ENCODE measurements at regions not wholly inside any gene's neighbourhood (a gene's known extent, or its start where the extent isn't known, plus 50 kb on each side); places are given as distances from the start of the nearest gene placed in this dataset.

GRCh38 chr12:87383680-87384079 lies 645.5 kb downstream of the C12orf50 start:
- Histone ChIP-seq H3K4me3 (ENCODE audit: low read depth, low read length) (no peak overlapping the region), H3K36me3 (ENCODE audit: control insufficient read depth, insufficient read depth, low read length) (no peaks in the 10 kb centered on the region), H3K27me3 (ENCODE audit: control insufficient read depth, insufficient read depth, low read length) (no peaks in the 10 kb centered on the region)
- no peak for TF ChIP-seq CTCF (IDR thresholded peaks at IDR 0.05; ENCODE audit: insufficient read depth, low read depth, low read length)
- ChIA-PET CTCF (no interaction called here), POLR2A (no interaction called here)
- DNase-seq (ENCODE audit: low read depth): no peak

GRCh38 chr12:87382959-87383566 lies 646.1 kb downstream of the C12orf50 start:
- no peaks in the 10 kb centered on the region for H3K27me3 ChIP-seq (ENCODE audit: control insufficient read depth, insufficient read depth, low read length)
- no peak for TF ChIP-seq CTCF (IDR thresholded peaks at IDR 0.05; ENCODE audit: insufficient read depth, low read depth, low read length)
- ChIA-PET CTCF (no interaction called here), POLR2A (no interaction called here)
- no peaks in the 10 kb centered on the region for H3K36me3 ChIP-seq (ENCODE audit: control insufficient read depth, insufficient read depth, low read length)
- no peak for DNase-seq (ENCODE audit: low read depth)
- H3K4me3 ChIP-seq (ENCODE audit: low read depth, low read length): no peak overlapping the region

- TF ChIP-seq CTCF (IDR thresholded peaks at IDR 0.05; ENCODE audit: insufficient read depth, low read depth, low read length): no peak
- Histone ChIP-seq H3K36me3 (ENCODE audit: control insufficient read depth, insufficient read depth, low read length) (no peaks in the 10 kb centered on the region), H3K4me3 (ENCODE audit: low read depth, low read length) (no peak overlapping the region), H3K27me3 (ENCODE audit: control insufficient read depth, insufficient read depth, low read length) (no peaks in the 10 kb centered on the region)
- ChIA-PET CTCF (no interaction called here), POLR2A (no interaction called here)
- no peak for DNase-seq (ENCODE audit: low read depth)
These were observed 646.8 kb downstream of the C12orf50 start for GRCh38 chr12:87382436-87382835.

GRCh38 chr12:87381742-87382141 lies 647.5 kb downstream of the C12orf50 start:
- Histone ChIP-seq H3K4me3 (ENCODE audit: low read depth, low read length) (no peak overlapping the region), H3K36me3 (ENCODE audit: control insufficient read depth, insufficient read depth, low read length) (no peaks in the 10 kb centered on the region), H3K27me3 (ENCODE audit: control insufficient read depth, insufficient read depth, low read length) (no peaks in the 10 kb centered on the region)
- TF ChIP-seq CTCF (IDR thresholded peaks at IDR 0.05; ENCODE audit: insufficient read depth, low read depth, low read length): no peak
- DNase-seq (ENCODE audit: low read depth): no peak
- ChIA-PET POLR2A (no interaction called here), CTCF (no interaction called here)

- DNase-seq (ENCODE audit: low read depth): no peak
- Histone ChIP-seq H3K4me3 (ENCODE audit: low read depth, low read length) (no peak overlapping the region), H3K36me3 (ENCODE audit: control insufficient read depth, insufficient read depth, low read length) (no peaks in the 10 kb centered on the region), H3K27me3 (ENCODE audit: control insufficient read depth, insufficient read depth, low read length) (no peaks in the 10 kb centered on the region)
- no peak for TF ChIP-seq CTCF (IDR thresholded peaks at IDR 0.05; ENCODE audit: insufficient read depth, low read depth, low read length)
- POLR2A ChIA-PET: no interaction called here
- CTCF ChIA-PET: no interaction called here
These were observed 650.7 kb downstream of the C12orf50 start for GRCh38 chr12:87378526-87378925.
